KOPT-K1 (cell line): ENCODE measurements at regions not wholly inside any gene's neighbourhood (a gene's known extent, or its start where the extent isn't known, plus 50 kb on each side); places are given as distances from the start of the nearest gene placed in this dataset.

Source experiments
- H3K27ac ChIP-seq: fragments of 200-600 bp; sonication (generic); 2 replicates; pipeline ENCODE4 v1.5.1; 2016; ENCODE audit warnings: antibody characterized with exemption, mild to moderate bottlenecking, low read depth, low read length; ENCODE audit not compliant: poor library complexity, severe bottlenecking
- H3K36me3 ChIP-seq: fragments of 200-600 bp; sonication (generic); 2 replicates; pipeline ENCODE4 v1.5.1; 2017; ENCODE audit warnings: antibody characterized with exemption, mild to moderate bottlenecking, low read length, moderate library complexity; ENCODE audit not compliant: insufficient read depth
- H3K9me3 ChIP-seq: fragments of 200-600 bp; sonication (generic); 2 replicates; pipeline ENCODE4 v1.5.1; 2017; ENCODE audit warnings: antibody characterized with exemption, low read length, mild to moderate bottlenecking; ENCODE audit not compliant: insufficient read depth, poor library complexity, severe bottlenecking

GRCh38 chrX:110851780-110852179 is 56.2 kb upstream of the CHRDL1 start:
- H3K27ac ChIP-seq: no peak overlapping the region
- H3K36me3 ChIP-seq: no peaks in the 10 kb centered on the region
- H3K9me3 ChIP-seq: no peaks in the 10 kb centered on the region

GRCh38 chrX:110847334-110847733 is 51.7 kb upstream of the CHRDL1 start:
- Histone ChIP-seq H3K36me3 (no peaks in the 10 kb centered on the region), H3K9me3 (no peaks in the 10 kb centered on the region), H3K27ac (no peak overlapping the region)

- Histone ChIP-seq H3K27ac (no peak overlapping the region), H3K9me3 (no peaks in the 10 kb centered on the region), H3K36me3 (no peaks in the 10 kb centered on the region)
Observed at GRCh38 chrX:110846071-110846470, 50.5 kb upstream of the CHRDL1 start.
